ENCODE measurements at regions not wholly inside any gene's neighbourhood (a gene's known extent, or its start where the extent isn't known, plus 50 kb on each side); places are given as distances from the start of the nearest gene placed in this dataset.

- no peak for TF ChIP-seq CTCF (IDR thresholded peaks at IDR 0.05)
- no peak for TF ChIP-seq POLR2A (IDR thresholded peaks at IDR 0.05)
These were observed 955.7 kb downstream of the TTLL7 start for GRCh38 chr1:83043244-83043643.

Measured in uterus (tissue), 2 donors.